ENCODE measurements at regions not wholly inside any gene's neighbourhood (a gene's known extent, or its start where the extent isn't known, plus 50 kb on each side); places are given as distances from the start of the nearest gene placed in this dataset.

DNA sequence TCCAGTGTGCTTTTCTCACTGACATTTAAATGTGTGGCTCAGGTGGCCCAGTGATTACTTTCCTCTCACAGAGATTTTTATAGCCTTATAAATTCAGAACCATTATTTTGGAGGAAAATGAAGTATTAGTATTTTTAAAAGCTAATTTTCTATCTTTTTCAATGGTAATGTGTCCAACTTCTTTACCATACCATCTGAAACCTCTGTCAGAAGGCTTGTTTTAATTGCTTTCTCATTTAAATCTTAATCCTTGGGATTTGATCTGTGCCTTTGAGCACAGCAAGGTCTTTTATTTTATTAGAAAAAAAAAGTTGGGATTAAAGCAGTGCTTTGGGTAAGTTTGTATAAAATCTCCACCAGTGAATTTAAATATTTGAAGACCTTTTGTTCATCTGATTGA lies 452.3 kb upstream of the RAG2 start:
- H3K27me3 Mint-ChIP-seq (ENCODE audit: low read depth): no peaks in the 10 kb centered on the region
- no peak overlapping the region for H2AK5ac ChIP-seq (ENCODE audit: insufficient read length, low read length)
- H2BK15ac ChIP-seq (ENCODE audit: low read depth, low read length): no peak overlapping the region
- no peak overlapping the region for H2AFZ ChIP-seq (ENCODE audit: low read length)
- no peaks in the 10 kb centered on the region for H3K4me1 ChIP-seq (ENCODE audit: insufficient read depth, low read length)
- no peak overlapping the region for H3K23ac ChIP-seq (ENCODE audit: insufficient read length, low read depth, low read length)
- TF ChIP-seq CTCF (conservative IDR thresholded peaks at IDR 0.05): no peak
- H3K27ac ChIP-seq (ENCODE audit: insufficient read length, low read depth, low read length): no peak overlapping the region
- H4K91ac ChIP-seq (ENCODE audit: insufficient read length, low read depth, low read length): no peak overlapping the region
- H3K79me2 ChIP-seq (ENCODE audit: insufficient read depth, low read length): no peaks in the 10 kb centered on the region
- H3K56ac ChIP-seq (ENCODE audit: insufficient read length, low read depth, low read length): no peak overlapping the region
- no peak overlapping the region for H2BK120ac ChIP-seq (ENCODE audit: low read depth, low read length, poor library complexity, severe bottlenecking)
- no peak for DNase-seq
- no peak overlapping the region for H3T11ph ChIP-seq (ENCODE audit: low read length)
- no peak overlapping the region for H3K9ac ChIP-seq (ENCODE audit: extremely low read depth, insufficient read length, low read length)
- no peak overlapping the region for H4K5ac ChIP-seq (ENCODE audit: insufficient read length, low read depth, low read length)
- no peaks in the 10 kb centered on the region for H4K20me1 ChIP-seq (ENCODE audit: control insufficient read depth, insufficient read depth, insufficient read length)
- H3K79me1 ChIP-seq (ENCODE audit: insufficient read depth, low read depth, low read length, poor library complexity, severe bottlenecking): no peaks in the 10 kb centered on the region
- H3K4me2 ChIP-seq (ENCODE audit: insufficient read depth, insufficient read length, low read length): no peak overlapping the region
- no peak overlapping the region for H3K14ac ChIP-seq (ENCODE audit: insufficient read depth, low read length)
- no peaks in the 10 kb centered on the region for H3K9me3 ChIP-seq (ENCODE audit: control insufficient read depth, low read depth, low read length)
- H3K23me2 ChIP-seq (ENCODE audit: insufficient read length, low read depth, low read length, poor library complexity, severe bottlenecking): no peaks in the 10 kb centered on the region
- H3K36me3 Mint-ChIP-seq (ENCODE audit: insufficient read depth in 1 of 3, low read depth in 3 of 3): no peaks in the 10 kb centered on the region
- H3K4ac ChIP-seq (ENCODE audit: low read depth, low read length): no peak overlapping the region
- no peak overlapping the region for H4K8ac ChIP-seq (replicated peaks; ENCODE audit: insufficient read length, low read depth, low read length)
- no peak overlapping the region for H3K4me3 Mint-ChIP-seq
- no peaks in the 10 kb centered on the region for H3K27me3 ChIP-seq (ENCODE audit: insufficient read depth, low read length)
- no peak overlapping the region for H3K27ac Mint-ChIP-seq
- no peak overlapping the region for H2BK20ac ChIP-seq (ENCODE audit: low read depth, low read length, poor library complexity, severe bottlenecking)
- no peak overlapping the region for H2BK12ac ChIP-seq (ENCODE audit: insufficient read length, low read depth, low read length)
- no peak overlapping the region for H2BK5ac ChIP-seq (ENCODE audit: insufficient read length, low read length)
- no peak overlapping the region for H3K18ac ChIP-seq (ENCODE audit: insufficient read length, low read depth, low read length)
- H3K4me1 Mint-ChIP-seq: no peaks in the 10 kb centered on the region
- no peaks in the 10 kb centered on the region for H3K9me3 Mint-ChIP-seq
